ENCODE measurements at regions not wholly inside any gene's neighbourhood (a gene's known extent, or its start where the extent isn't known, plus 50 kb on each side); places are given as distances from the start of the nearest gene placed in this dataset.

DNA sequence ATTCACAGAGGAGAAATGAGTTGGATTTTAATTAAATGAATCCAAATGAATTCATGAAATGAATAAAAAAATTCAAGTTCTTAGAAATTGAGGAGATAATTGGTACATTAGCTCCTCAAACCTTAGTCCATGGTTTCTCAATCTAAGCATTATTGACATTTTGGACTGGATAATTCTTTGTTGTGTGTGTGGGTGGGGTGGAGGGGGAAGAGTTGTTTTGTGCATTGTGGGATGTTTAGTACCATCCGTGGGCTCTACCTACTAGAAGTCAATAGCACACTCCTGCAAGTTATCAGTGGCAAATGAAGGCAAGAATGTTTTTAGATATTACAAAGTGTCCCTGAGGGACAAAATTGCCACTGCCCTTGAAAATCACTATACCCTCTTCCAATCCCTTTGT lies 431.9 kb downstream of the PLPP3 start:
- TF ChIP-seq EZH2 (IDR thresholded peaks at IDR 0.05; ENCODE audit: insufficient read depth, poor library complexity, severe bottlenecking) (no peak), EZH2phosphoT487 (IDR thresholded peaks at IDR 0.05; ENCODE audit: insufficient read depth, low read depth) (no peak)
